Mesenchymal stem cell (in vitro differentiated cells and primary cell): ENCODE measurements at regions not wholly inside any gene's neighbourhood (a gene's known extent, or its start where the extent isn't known, plus 50 kb on each side); places are given as distances from the start of the nearest gene placed in this dataset.

ENCODE experiments used
- DNase-seq: peaks from one replicate; pipeline ENCODE4 v3.0.0-alpha.2; 2013
- H2AFZ ChIP-seq: one replicate; pipeline ENCODE4 v1.6.1; 2013; ENCODE audit warnings: low read depth, mild to moderate bottlenecking, control low read depth, inconsistent platforms, low read length, moderate library complexity
- H2AK5ac ChIP-seq: 2 replicates; pipeline ENCODE4 v1.6.1; 2013; ENCODE audit warnings: low read length, moderate library complexity, mild to moderate bottlenecking, inconsistent platforms; ENCODE audit not compliant: severe bottlenecking
- H2BK120ac ChIP-seq: one replicate; pipeline ENCODE4 v1.6.1; 2013; ENCODE audit warnings: low read depth, mild to moderate bottlenecking, inconsistent platforms, low read length, moderate library complexity
- H2BK12ac ChIP-seq, 2 experiments: one replicate each; pipeline ENCODE4 v1.6.1; 2013; ENCODE audit warnings: inconsistent platforms in 2 of 2, low read length in 2 of 2, mild to moderate bottlenecking in 2 of 2, moderate library complexity in 2 of 2, control low read depth in 1 of 2
- H2BK15ac ChIP-seq: one replicate; pipeline ENCODE4 v1.6.1; 2013; ENCODE audit warnings: mild to moderate bottlenecking, low read depth, inconsistent platforms; ENCODE audit not compliant: poor library complexity, severe bottlenecking
- H2BK5ac ChIP-seq: 2 replicates; pipeline ENCODE4 v1.6.1; 2013; ENCODE audit warnings: low read depth, mild to moderate bottlenecking, low read length, control low read depth, inconsistent platforms; ENCODE audit not compliant: poor library complexity, severe bottlenecking
- H3K14ac ChIP-seq, 2 experiments: one replicate each; pipeline ENCODE4 v1.6.1; 2013; ENCODE audit warnings: inconsistent platforms in 2 of 2, low read length in 2 of 2, control low read depth in 1 of 2, mild to moderate bottlenecking in 1 of 2, moderate library complexity in 1 of 2
- H3K18ac ChIP-seq, 2 experiments: one replicate each; pipeline ENCODE4 v1.6.1; 2013; ENCODE audit warnings: inconsistent platforms in 2 of 2, low read length in 2 of 2, control low read depth in 1 of 2, low read depth in 1 of 2, mild to moderate bottlenecking in 1 of 2
- H3K23ac ChIP-seq, 2 experiments: one replicate each; pipeline ENCODE4 v1.6.1; 2013; ENCODE audit warnings: inconsistent platforms in 2 of 2, low read length in 2 of 2, mild to moderate bottlenecking in 2 of 2, moderate library complexity in 2 of 2, control low read depth in 1 of 2
- H3K27ac ChIP-seq: 2 replicates; pipeline ENCODE4 v1.5.1; 2013; ENCODE audit warnings: mild to moderate bottlenecking, moderate library complexity, low read length, control low read depth, inconsistent platforms; ENCODE audit not compliant: poor library complexity, severe bottlenecking
- H3K27me3 ChIP-seq, 2 experiments: 2 replicates each; pipeline versions ENCODE4 v1.6.1 to v1.7.0; 2013; ENCODE audit warnings: low read length in 2 of 2, mild to moderate bottlenecking in 2 of 2, moderate library complexity in 2 of 2, control low read depth in 1 of 2, inconsistent platforms in 1 of 2; ENCODE audit not compliant: control insufficient read depth in 1 of 2, insufficient read depth in 1 of 2
- H3K36me3 ChIP-seq, 2 experiments: 2 replicates each; pipeline versions ENCODE4 v1.6.1 to v1.7.0; 2013; ENCODE audit warnings: low read length in 2 of 2, control low read depth in 1 of 2, inconsistent platforms in 1 of 2, low read depth in 1 of 2, mild to moderate bottlenecking in 1 of 2; ENCODE audit not compliant: insufficient read depth in 2 of 2, control insufficient read depth in 1 of 2
- H3K4ac ChIP-seq, 2 experiments: one replicate each; pipeline ENCODE4 v1.6.1; 2013; ENCODE audit warnings: inconsistent platforms in 2 of 2, low read length in 2 of 2, mild to moderate bottlenecking in 2 of 2, moderate library complexity in 2 of 2, control low read depth in 1 of 2, low read depth in 1 of 2
- H3K4me1 ChIP-seq: 2 replicates; pipeline ENCODE4 v1.6.1; 2013; ENCODE audit warnings: low read depth, low read length, control low read depth; ENCODE audit not compliant: control insufficient read depth, insufficient read depth
- H3K4me2 ChIP-seq: 2 replicates; pipeline ENCODE4 v1.6.1; 2013; ENCODE audit warnings: low read length, mild to moderate bottlenecking, inconsistent platforms; ENCODE audit not compliant: poor library complexity, severe bottlenecking
- H3K4me3 ChIP-seq, 2 experiments: 2 replicates each; pipeline versions ENCODE4 v1.5.1 to v1.7.0; 2013; ENCODE audit warnings: low read length in 2 of 2, mild to moderate bottlenecking in 2 of 2, control low read depth in 1 of 2, low read depth in 1 of 2; ENCODE audit not compliant: insufficient read depth in 1 of 2
- H3K79me1 ChIP-seq: replicated peaks from 2 replicates; pipeline ENCODE4 v1.6.1; 2013; ENCODE audit warnings: mild to moderate bottlenecking, control low read depth, low read length, inconsistent platforms; ENCODE audit not compliant: poor library complexity, severe bottlenecking
- H3K9ac ChIP-seq: 2 replicates; pipeline ENCODE4 v1.7.0; 2013; ENCODE audit warnings: mild to moderate bottlenecking, low read length, moderate library complexity
- H3K9me3 ChIP-seq: 2 replicates; pipeline ENCODE4 v1.7.0; 2013; ENCODE audit warnings: mild to moderate bottlenecking, low read length; ENCODE audit not compliant: control insufficient read depth
- H4K8ac ChIP-seq: one replicate; pipeline ENCODE4 v1.6.1; 2013; ENCODE audit warnings: inconsistent platforms, mild to moderate bottlenecking, low read length, moderate library complexity
- H4K91ac ChIP-seq: one replicate; pipeline ENCODE4 v1.6.1; 2013; ENCODE audit warnings: mild to moderate bottlenecking, low read length, inconsistent platforms
- WGBS: methylation state at CpG from one replicate; pipeline ENCODE4 v1.1.7; 2013; ENCODE audit warnings: mixed read lengths; 5-methylcytosine and 5-hydroxymethylcytosine counted together

- H2BK12ac ChIP-seq, result no peak overlapping the region
- WGBS, result 75% methylated on average over 2 of the region's 2 CpGs
- no peak overlapping the region for H2AFZ ChIP-seq
- no peak for DNase-seq
- no peaks in the 10 kb centered on the region for H3K27me3 ChIP-seq
- H3K27ac ChIP-seq, result no peak overlapping the region
- H3K4me2 ChIP-seq, result no peak overlapping the region
- H3K36me3 ChIP-seq, result no peaks in the 10 kb centered on the region
- no peaks in the 10 kb centered on the region for H3K79me1 ChIP-seq
- no peak overlapping the region for H2BK5ac ChIP-seq
- H3K4ac ChIP-seq, result no peak overlapping the region
- H3K18ac ChIP-seq, result no peak overlapping the region
- no peak overlapping the region for H3K4me3 ChIP-seq
- H2AK5ac ChIP-seq, result no peak overlapping the region
- H3K14ac ChIP-seq, result no peak overlapping the region
- no peaks in the 10 kb centered on the region for H3K9me3 ChIP-seq
- H3K9ac ChIP-seq, result no peak overlapping the region
- H3K23ac ChIP-seq, result no peak overlapping the region
- H2BK120ac ChIP-seq, result no peak overlapping the region
- H2BK15ac ChIP-seq, result no peak overlapping the region
- no peaks in the 10 kb centered on the region for H3K4me1 ChIP-seq
- no peak overlapping the region for H4K8ac ChIP-seq
- no peak overlapping the region for H4K91ac ChIP-seq
These were observed 683.3 kb upstream of the KLHL29 start for GRCh38 chr2:22701561-22702160.

- no peak for DNase-seq
- Histone ChIP-seq H3K18ac (no peak overlapping the region), H3K23ac (no peak overlapping the region), H2BK12ac (no peak overlapping the region), H3K9ac (no peak overlapping the region), H4K91ac (no peak overlapping the region), H2AK5ac (no peak overlapping the region), H3K27ac (no peak overlapping the region), H3K4me3 (no peak overlapping the region), H3K9me3 (no peaks in the 10 kb centered on the region), H4K8ac (no peak overlapping the region), H2BK15ac (no peak overlapping the region), H3K4me1 (no peaks in the 10 kb centered on the region), H3K27me3 (no peaks in the 10 kb centered on the region), H3K36me3 (no peaks in the 10 kb centered on the region), H2BK5ac (no peak overlapping the region), H3K14ac (peak overlapping the region in 1 of 2 experiments; percentile 44), H3K4ac (no peak overlapping the region), H3K79me1 (no peaks in the 10 kb centered on the region), H3K4me2 (no peak overlapping the region), H2AFZ (no peak overlapping the region), H2BK120ac (no peak overlapping the region)
- 86% methylated on average over 1 of the region's 1 CpG for WGBS
These were observed 681.6 kb upstream of the KLHL29 start for GRCh38 chr2:22703286-22703920.

- no peak overlapping the region for H3K9ac ChIP-seq
- H3K4me3 ChIP-seq, result no peak overlapping the region
- H3K36me3 ChIP-seq, result no peaks in the 10 kb centered on the region
- no peak overlapping the region for H3K4ac ChIP-seq
- no peak overlapping the region for H3K14ac ChIP-seq
- H2BK12ac ChIP-seq, result no peak overlapping the region
- H4K8ac ChIP-seq, result no peak overlapping the region
- H2AK5ac ChIP-seq, result no peak overlapping the region
- no peak overlapping the region for H4K91ac ChIP-seq
- no peak overlapping the region for H2AFZ ChIP-seq
- no peaks in the 10 kb centered on the region for H3K27me3 ChIP-seq
- no peaks in the 10 kb centered on the region for H3K79me1 ChIP-seq
- peaks cover 14% of the 10 kb centered on the region for H3K9me3 ChIP-seq
- H3K4me1 ChIP-seq, result no peaks in the 10 kb centered on the region
- H3K23ac ChIP-seq, result no peak overlapping the region
- H2BK15ac ChIP-seq, result no peak overlapping the region
- H2BK5ac ChIP-seq, result no peak overlapping the region
- H2BK120ac ChIP-seq, result no peak overlapping the region
- H3K4me2 ChIP-seq, result no peak overlapping the region
- no peak for DNase-seq
- H3K18ac ChIP-seq, result no peak overlapping the region
- no peak overlapping the region for H3K27ac ChIP-seq
These were observed 665.6 kb upstream of the KLHL29 start for GRCh38 chr2:22719396-22719795.

- no peak overlapping the region for H3K4me2 ChIP-seq
- no peaks in the 10 kb centered on the region for H3K36me3 ChIP-seq
- no peak overlapping the region for H3K9ac ChIP-seq
- no peak overlapping the region for H4K91ac ChIP-seq
- H2BK120ac ChIP-seq, result no peak overlapping the region
- H3K4me1 ChIP-seq, result no peaks in the 10 kb centered on the region
- no peaks in the 10 kb centered on the region for H3K79me1 ChIP-seq
- H2BK12ac ChIP-seq, result no peak overlapping the region
- H2BK5ac ChIP-seq, result no peak overlapping the region
- no peak overlapping the region for H2AK5ac ChIP-seq
- no peak overlapping the region for H2AFZ ChIP-seq
- H2BK15ac ChIP-seq, result no peak overlapping the region
- H3K23ac ChIP-seq, result no peak overlapping the region
- DNase-seq, result no peak
- H3K27ac ChIP-seq, result no peak overlapping the region
- H3K18ac ChIP-seq, result no peak overlapping the region
- no peak overlapping the region for H3K4ac ChIP-seq
- no peak overlapping the region for H3K14ac ChIP-seq
- peaks cover 12% of the 10 kb centered on the region for H3K9me3 ChIP-seq
- H3K27me3 ChIP-seq, result no peaks in the 10 kb centered on the region
- H3K4me3 ChIP-seq, result no peak overlapping the region
- WGBS, result 48% methylated on average over 3 of the region's 5 CpGs
- H4K8ac ChIP-seq, result no peak overlapping the region
These were observed 655.5 kb upstream of the KLHL29 start for GRCh38 chr2:22729466-22729865.
